Prostate gland (tissue), 2 donors: ENCODE measurements at regions not wholly inside any gene's neighbourhood (a gene's known extent, or its start where the extent isn't known, plus 50 kb on each side); places are given as distances from the start of the nearest gene placed in this dataset.

ENCODE experiments used
- POLR2A ChIP-seq: fragments of 450-650 bp; IDR thresholded peaks from one replicate; pipeline ENCODE4 v1.6.1; 2016; ENCODE audit warnings: antibody characterized with exemption, mild to moderate bottlenecking
- POLR2AphosphoS5 ChIP-seq: sonication (generic); formaldehyde crosslinking; IDR thresholded peaks from one replicate; pipeline ENCODE4 v1.6.1; 2017; ENCODE audit warnings: antibody characterized with exemption
- TF ChIP-seq, protein P1 (sequence below), 4 experiments: fragments of 200-600 bp in 2 of 4; fragments of 450-650 bp in 2 of 4; sonication (generic) in 2 of 4; IDR thresholded peaks; 1 replicate in 3 of 4; 2 replicates in 1 of 4; pipeline ENCODE4 v1.5.1; 2016 to 2019; ENCODE audit warnings: antibody characterized with exemption in 4 of 4, mild to moderate bottlenecking in 2 of 4, moderate library complexity in 2 of 4

DNA sequence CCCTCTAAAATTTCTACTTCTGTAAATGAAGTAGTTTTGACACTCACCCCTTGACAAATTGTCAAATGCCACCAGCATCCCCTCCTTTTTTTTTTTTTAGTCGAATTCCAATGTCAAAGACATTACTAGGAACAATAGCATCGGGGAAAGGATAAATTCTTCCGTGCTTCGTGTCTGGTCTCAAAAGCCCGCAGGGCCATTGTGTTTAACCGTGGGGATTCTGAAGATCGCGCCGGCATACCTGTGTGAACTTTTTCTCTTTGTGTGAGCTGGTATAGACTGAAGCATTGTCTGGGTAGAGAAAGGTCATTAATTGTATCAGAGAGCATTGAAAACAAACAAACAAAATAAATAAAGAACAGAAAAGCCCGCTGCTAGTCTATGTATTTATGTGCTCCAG is 313.9 kb downstream of the ASMT start:
- TF ChIP-seq, protein P1, sequence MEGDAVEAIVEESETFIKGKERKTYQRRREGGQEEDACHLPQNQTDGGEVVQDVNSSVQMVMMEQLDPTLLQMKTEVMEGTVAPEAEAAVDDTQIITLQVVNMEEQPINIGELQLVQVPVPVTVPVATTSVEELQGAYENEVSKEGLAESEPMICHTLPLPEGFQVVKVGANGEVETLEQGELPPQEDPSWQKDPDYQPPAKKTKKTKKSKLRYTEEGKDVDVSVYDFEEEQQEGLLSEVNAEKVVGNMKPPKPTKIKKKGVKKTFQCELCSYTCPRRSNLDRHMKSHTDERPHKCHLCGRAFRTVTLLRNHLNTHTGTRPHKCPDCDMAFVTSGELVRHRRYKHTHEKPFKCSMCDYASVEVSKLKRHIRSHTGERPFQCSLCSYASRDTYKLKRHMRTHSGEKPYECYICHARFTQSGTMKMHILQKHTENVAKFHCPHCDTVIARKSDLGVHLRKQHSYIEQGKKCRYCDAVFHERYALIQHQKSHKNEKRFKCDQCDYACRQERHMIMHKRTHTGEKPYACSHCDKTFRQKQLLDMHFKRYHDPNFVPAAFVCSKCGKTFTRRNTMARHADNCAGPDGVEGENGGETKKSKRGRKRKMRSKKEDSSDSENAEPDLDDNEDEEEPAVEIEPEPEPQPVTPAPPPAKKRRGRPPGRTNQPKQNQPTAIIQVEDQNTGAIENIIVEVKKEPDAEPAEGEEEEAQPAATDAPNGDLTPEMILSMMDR (IDR thresholded peaks at IDR 0.05), result no peak
- TF ChIP-seq POLR2A (no peak), POLR2AphosphoS5 (no peak)
